ENCODE measurements at regions not wholly inside any gene's neighbourhood (a gene's known extent, or its start where the extent isn't known, plus 50 kb on each side); places are given as distances from the start of the nearest gene placed in this dataset.

- RAD21 ChIA-PET (ENCODE audit: low non-redundant PET in 1 of 2, low total read pairs in 2 of 2, uncharacterized antibody in 2 of 2, unreplicated experiment in 2 of 2), result no interaction called here
- Histone ChIP-seq H3K9ac (ENCODE audit: low read length) (no peak overlapping the region), H3K4me1 (ENCODE audit: control insufficient read depth in 1 of 2, insufficient read depth in 2 of 2, low read length in 2 of 2) (no peaks in the 10 kb centered on the region), H3K36me3 (ENCODE audit: control insufficient read depth in 1 of 2, insufficient read depth in 2 of 2, low read length in 2 of 2) (no peaks in the 10 kb centered on the region), H3K9me2 (ENCODE audit: insufficient read depth) (no peaks in the 10 kb centered on the region), H3K4me2 (ENCODE audit: low read length) (no peak overlapping the region), H3K27ac (ENCODE audit: low read depth, low read length) (no peak overlapping the region), H3K4me3 (replicated peaks in 1 of 2; ENCODE audit: low read depth in 1 of 2, low read length in 2 of 2) (no peak overlapping the region), H3K27me3 (ENCODE audit: insufficient read depth, low read length) (no peaks in the 10 kb centered on the region), H3K79me2 (ENCODE audit: insufficient read depth, low read length) (no peaks in the 10 kb centered on the region), H3K9me3 (ENCODE audit: control insufficient read depth in 1 of 2, insufficient read depth in 1 of 2, low read depth in 1 of 2, low read length in 2 of 2) (no peaks in the 10 kb centered on the region), H4K20me1 (ENCODE audit: insufficient read depth) (no peaks in the 10 kb centered on the region), H2AFZ (ENCODE audit: low read depth, low read length, poor library complexity, severe bottlenecking) (no peak overlapping the region)
- POLR2A ChIA-PET, result no interaction called here
- CTCF ChIA-PET, result no interaction called here
- intact Hi-C loops (cut with micrococcal nuclease), result no loop called here
- ATAC-seq, result no peak
- no TSS peak for BruUV-seq (replicated peaks)
- no peak for TF ChIP-seq CTCF (IDR thresholded peaks at IDR 0.05 in 2 of 3, conservative IDR thresholded peaks at IDR 0.05 in 1 of 3; ENCODE audit: borderline replicate concordance in 1 of 3, insufficient read depth in 1 of 3, low read depth in 2 of 3, low read length in 2 of 3)
- no peak for TF ChIP-seq YY1 (IDR thresholded peaks at IDR 0.05; ENCODE audit: extremely low read depth, insufficient replicate concordance, low read depth, low read length)
- TF ChIP-seq JUND (IDR thresholded peaks at IDR 0.05), result no peak
- no peak for TF ChIP-seq ZFX (IDR thresholded peaks at IDR 0.05)
- no peak for TF ChIP-seq EGR1 (IDR thresholded peaks at IDR 0.05; ENCODE audit: low read depth)
- no peak for TF ChIP-seq RAD21 (IDR thresholded peaks at IDR 0.05; ENCODE audit: low read depth)
- TF ChIP-seq REST (IDR thresholded peaks at IDR 0.05; ENCODE audit: low read depth), result no peak
- TF ChIP-seq FOSL1 (IDR thresholded peaks at IDR 0.05; ENCODE audit: low read depth), result no peak
- no peak for TF ChIP-seq CBX3 (IDR thresholded peaks at IDR 0.05; ENCODE audit: low read depth)
- no peak for DNase-seq (ENCODE audit: low read depth, low spot score)
Measured at GRCh38 chr10:61503051-61503450, 49.9 kb upstream of the TMEM26 start.

Data from HCT116 (cell line).